ENCODE measurements at regions not wholly inside any gene's neighbourhood (a gene's known extent, or its start where the extent isn't known, plus 50 kb on each side); places are given as distances from the start of the nearest gene placed in this dataset.

DNA sequence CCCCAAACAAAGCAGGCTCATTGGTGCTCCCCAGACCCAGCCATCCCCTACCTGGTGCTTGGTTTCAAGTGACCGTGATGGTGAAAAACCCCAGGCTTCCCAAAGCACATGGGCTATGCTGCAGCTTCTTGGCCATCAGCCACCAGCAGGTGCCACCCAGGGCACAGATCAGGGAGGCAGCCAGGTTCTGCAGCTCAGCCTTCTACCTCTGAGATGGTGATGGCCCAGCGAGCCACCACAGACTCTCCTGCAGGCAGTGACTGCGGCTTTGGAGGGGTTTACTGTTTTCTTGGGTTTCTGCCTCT is 70.0 kb upstream of the ALX4 start:
- peaks cover 16% of the 10 kb centered on the region for H3K4me1 ChIP-seq (ENCODE audit: insufficient read depth, low read length, poor library complexity, severe bottlenecking)
- TF ChIP-seq, protein P1, sequence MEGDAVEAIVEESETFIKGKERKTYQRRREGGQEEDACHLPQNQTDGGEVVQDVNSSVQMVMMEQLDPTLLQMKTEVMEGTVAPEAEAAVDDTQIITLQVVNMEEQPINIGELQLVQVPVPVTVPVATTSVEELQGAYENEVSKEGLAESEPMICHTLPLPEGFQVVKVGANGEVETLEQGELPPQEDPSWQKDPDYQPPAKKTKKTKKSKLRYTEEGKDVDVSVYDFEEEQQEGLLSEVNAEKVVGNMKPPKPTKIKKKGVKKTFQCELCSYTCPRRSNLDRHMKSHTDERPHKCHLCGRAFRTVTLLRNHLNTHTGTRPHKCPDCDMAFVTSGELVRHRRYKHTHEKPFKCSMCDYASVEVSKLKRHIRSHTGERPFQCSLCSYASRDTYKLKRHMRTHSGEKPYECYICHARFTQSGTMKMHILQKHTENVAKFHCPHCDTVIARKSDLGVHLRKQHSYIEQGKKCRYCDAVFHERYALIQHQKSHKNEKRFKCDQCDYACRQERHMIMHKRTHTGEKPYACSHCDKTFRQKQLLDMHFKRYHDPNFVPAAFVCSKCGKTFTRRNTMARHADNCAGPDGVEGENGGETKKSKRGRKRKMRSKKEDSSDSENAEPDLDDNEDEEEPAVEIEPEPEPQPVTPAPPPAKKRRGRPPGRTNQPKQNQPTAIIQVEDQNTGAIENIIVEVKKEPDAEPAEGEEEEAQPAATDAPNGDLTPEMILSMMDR (conservative IDR thresholded peaks at IDR 0.05; ENCODE audit: low read depth, low read length), result no peak
- TF ChIP-seq EZH2 (IDR thresholded peaks at IDR 0.05; ENCODE audit: borderline replicate concordance, low read depth, low read length, poor library complexity, severe bottlenecking), result no peak
- CTCF ChIA-PET, result no interaction called here

GRCh38 chr11:44380820-44381219 is 70.9 kb upstream of the ALX4 start:
- Histone ChIP-seq H3K4me3 (ENCODE audit: low read depth, low read length, poor library complexity, severe bottlenecking) (no peak overlapping the region), H3K9me3 (ENCODE audit: low read depth, low read length, poor library complexity, severe bottlenecking) (no peaks in the 10 kb centered on the region), H3K36me3 (ENCODE audit: insufficient read depth, low read length, poor library complexity, severe bottlenecking) (no peaks in the 10 kb centered on the region), H3K27me3 (replicated peaks; ENCODE audit: insufficient read depth, low read depth, low read length, poor library complexity) (no peaks in the 10 kb centered on the region), H3K27ac (ENCODE audit: low read depth, low read length, poor library complexity, severe bottlenecking) (no peak overlapping the region), H3K4me1 (ENCODE audit: insufficient read depth, low read length, poor library complexity, severe bottlenecking) (peaks cover 16% of the 10 kb centered on the region)
- CTCF ChIA-PET, result no interaction called here
- intact Hi-C loops (cut with micrococcal nuclease; ENCODE audit: unreplicated experiment), result no loop called here
- TF ChIP-seq, protein P1 (conservative IDR thresholded peaks at IDR 0.05; ENCODE audit: low read depth, low read length), result no peak
- no peak for TF ChIP-seq EZH2 (IDR thresholded peaks at IDR 0.05; ENCODE audit: borderline replicate concordance, low read depth, low read length, poor library complexity, severe bottlenecking)
- BruUV-seq (replicated peaks), result no TSS peak
- POLR2A ChIA-PET (ENCODE audit: low non-redundant PET), result no interaction called here
- DNase-seq (ENCODE audit: low spot score), result no peak

More for the DNA sequence above, 70.0 kb upstream of the ALX4 start:
- DNase-seq (ENCODE audit: low spot score), result no peak
- Histone ChIP-seq H3K27me3 (replicated peaks; ENCODE audit: insufficient read depth, low read depth, low read length, poor library complexity) (no peaks in the 10 kb centered on the region), H3K27ac (ENCODE audit: low read depth, low read length, poor library complexity, severe bottlenecking) (no peak overlapping the region), H3K4me3 (ENCODE audit: low read depth, low read length, poor library complexity, severe bottlenecking) (no peak overlapping the region), H3K9me3 (ENCODE audit: low read depth, low read length, poor library complexity, severe bottlenecking) (no peaks in the 10 kb centered on the region), H3K36me3 (ENCODE audit: insufficient read depth, low read length, poor library complexity, severe bottlenecking) (no peaks in the 10 kb centered on the region)
- POLR2A ChIA-PET (ENCODE audit: low non-redundant PET), result no interaction called here
- BruUV-seq (replicated peaks), result no TSS peak
- intact Hi-C loops (cut with micrococcal nuclease; ENCODE audit: unreplicated experiment), result no loop called here

GRCh38 chr11:44381261-44381660 is 71.3 kb upstream of the ALX4 start:
- H3K4me3 ChIP-seq (ENCODE audit: low read depth, low read length, poor library complexity, severe bottlenecking), result no peak overlapping the region
- intact Hi-C loops (cut with micrococcal nuclease; ENCODE audit: unreplicated experiment), result no loop called here
- H3K36me3 ChIP-seq (ENCODE audit: insufficient read depth, low read length, poor library complexity, severe bottlenecking), result no peaks in the 10 kb centered on the region
- no TSS peak for BruUV-seq (replicated peaks)
- no peak for TF ChIP-seq EZH2 (IDR thresholded peaks at IDR 0.05; ENCODE audit: borderline replicate concordance, low read depth, low read length, poor library complexity, severe bottlenecking)
- TF ChIP-seq, protein P1 (conservative IDR thresholded peaks at IDR 0.05; ENCODE audit: low read depth, low read length), result no peak
- peaks cover 16% of the 10 kb centered on the region for H3K4me1 ChIP-seq (ENCODE audit: insufficient read depth, low read length, poor library complexity, severe bottlenecking)
- no peaks in the 10 kb centered on the region for H3K27me3 ChIP-seq (replicated peaks; ENCODE audit: insufficient read depth, low read depth, low read length, poor library complexity)
- DNase-seq (ENCODE audit: low spot score), result no peak
- POLR2A ChIA-PET (ENCODE audit: low non-redundant PET), result no interaction called here
- no peak overlapping the region for H3K27ac ChIP-seq (ENCODE audit: low read depth, low read length, poor library complexity, severe bottlenecking)
- H3K9me3 ChIP-seq (ENCODE audit: low read depth, low read length, poor library complexity, severe bottlenecking), result no peaks in the 10 kb centered on the region
- CTCF ChIA-PET, result no interaction called here
